HEK293 (cell line): ENCODE measurements at regions not wholly inside any gene's neighbourhood (a gene's known extent, or its start where the extent isn't known, plus 50 kb on each side); places are given as distances from the start of the nearest gene placed in this dataset.

Experiments
- CTCF ChIA-PET: fragments of 350-600 bp; formaldehyde crosslinking; extraction: SDS; loops from one replicate; lab custom pipeline; 2021; ENCODE audit warnings: antibody characterized with exemption; lab: Yijun Ruan, JAX
- POLR2A ChIA-PET: fragments of 300-600 bp; formaldehyde crosslinking; extraction: SDS; loops from one replicate; lab custom pipeline; 2020; ENCODE audit warnings: antibody characterized with exemption, inconsistent platforms; lab: Yijun Ruan, JAX
- H3K27ac ChIP-seq: fragments of 200-500 bp; sonication (Bioruptor generic); 2 replicates; pipeline ENCODE4 v1.5.1; 2014; ENCODE audit warnings: low read depth, low read length, control low read depth, inconsistent platforms; ENCODE audit errors: extremely low read depth
- H3K36me3 ChIP-seq, 2 experiments: fragments of 200-500 bp in 1 of 2; sonication (Bioruptor generic) in 1 of 2; 1 replicate in 1 of 2; 2 replicates in 1 of 2; pipeline ENCODE4 v1.5.1; 2014 to 2017; ENCODE audit warnings: inconsistent platforms in 2 of 2, low read length in 2 of 2; ENCODE audit not compliant: control insufficient read depth in 2 of 2, insufficient read depth in 1 of 2
- H3K4me1 ChIP-seq: fragments of 200-500 bp; sonication (Bioruptor generic); 2 replicates; pipeline ENCODE4 v1.5.1; 2014; ENCODE audit warnings: mild to moderate bottlenecking, low read length, inconsistent platforms; ENCODE audit not compliant: control insufficient read depth, insufficient read depth
- H3K4me3 ChIP-seq: 2 replicates; pipeline ENCODE4 v1.5.1; 2011; ENCODE audit warnings: low read depth, mild to moderate bottlenecking, control low read depth, low read length, moderate library complexity
- H3K9me3 ChIP-seq: fragments of 200-500 bp; sonication (Bioruptor generic); 2 replicates; pipeline ENCODE4 v1.5.1; 2014; ENCODE audit warnings: low read depth, low read length, inconsistent platforms; ENCODE audit not compliant: control insufficient read depth, insufficient read depth
- ATF2 ChIP-seq: fragments of 450-650 bp; formaldehyde crosslinking; IDR thresholded peaks from 2 replicates; pipeline ENCODE4 v1.5.1; 2016; ENCODE audit warnings: missing biosample characterization, missing genetic modification characterization, low read depth
- HIC1 ChIP-seq: fragments of 450-650 bp; formaldehyde crosslinking; IDR thresholded peaks from 2 replicates; pipeline ENCODE4 v1.5.1; 2016; ENCODE audit warnings: missing biosample characterization, missing genetic modification characterization
- MZF1 ChIP-seq: fragments of 450-650 bp; formaldehyde crosslinking; IDR thresholded peaks from 2 replicates; pipeline ENCODE4 v1.5.1; 2017; ENCODE audit warnings: missing biosample characterization, missing genetic modification characterization, borderline replicate concordance
- SP2 ChIP-seq: fragments of 450-650 bp; formaldehyde crosslinking; IDR thresholded peaks from 2 replicates; pipeline ENCODE4 v1.5.1; 2016; ENCODE audit warnings: missing biosample characterization, missing genetic modification characterization
- TRIM28 ChIP-seq: IDR thresholded peaks from 2 replicates; pipeline ENCODE4 v1.6.1; 2011; ENCODE audit warnings: low read length, control low read depth, borderline replicate concordance
- ZEB2 ChIP-seq: fragments of 450-650 bp; formaldehyde crosslinking; IDR thresholded peaks from 2 replicates; pipeline ENCODE4 v1.5.1; 2016; ENCODE audit warnings: missing biosample characterization, missing genetic modification characterization
- ZNF169 ChIP-seq: fragments of 450-650 bp; formaldehyde crosslinking; IDR thresholded peaks from 2 replicates; pipeline ENCODE4 v1.5.1; 2016; ENCODE audit warnings: missing biosample characterization, missing genetic modification characterization
- ZNF184 ChIP-seq: fragments of 450-650 bp; IDR thresholded peaks from 2 replicates; pipeline ENCODE4 v1.5.1; 2018; ENCODE audit warnings: missing biosample characterization, mild to moderate bottlenecking, missing genetic modification characterization
- ZNF19 ChIP-seq: fragments of 450-650 bp; formaldehyde crosslinking; IDR thresholded peaks from 2 replicates; pipeline ENCODE4; 2016; ENCODE audit warnings: missing biosample characterization, missing genetic modification characterization, low read depth
- ZNF394 ChIP-seq: fragments of 450-650 bp; formaldehyde crosslinking; IDR thresholded peaks from 2 replicates; pipeline ENCODE4 v1.5.1; 2016; ENCODE audit warnings: missing biosample characterization, missing genetic modification characterization, mild to moderate bottlenecking, moderate library complexity, borderline replicate concordance
- ZNF513 ChIP-seq: fragments of 450-650 bp; IDR thresholded peaks from 2 replicates; pipeline ENCODE4 v1.5.1; 2018; ENCODE audit warnings: missing biosample characterization, missing genetic modification characterization
- ZNF548 ChIP-seq: fragments of 450-650 bp; formaldehyde crosslinking; IDR thresholded peaks from 2 replicates; pipeline ENCODE4 v1.5.1; 2016; ENCODE audit warnings: missing biosample characterization, missing genetic modification characterization
- ZNF626 ChIP-seq: fragments of 450-650 bp; sonication (Bioruptor Pico); formaldehyde crosslinking; IDR thresholded peaks from 2 replicates; pipeline ENCODE4 v1.5.1; 2018; ENCODE audit warnings: missing biosample characterization, missing genetic modification characterization, inconsistent platforms
- ZNF837 ChIP-seq: fragments of 450-650 bp; formaldehyde crosslinking; IDR thresholded peaks from 2 replicates; pipeline ENCODE4 v1.5.1; 2016; ENCODE audit warnings: missing biosample characterization, missing genetic modification characterization

GRCh38 chr4:135515295-135515694, 1313.7 kb upstream of the PABPC4L start:
- ChIA-PET CTCF (interaction anchor here (0.6 kb wide), 1 partner anchor 1865 kb away, joined by 6 read pairs; no protein-coding TSS in a partner anchor), POLR2A (no interaction called here)
- Histone ChIP-seq H3K9me3 (no peaks in the 10 kb centered on the region), H3K27ac (no peak overlapping the region), H3K4me3 (no peak overlapping the region), H3K4me1 (no peaks in the 10 kb centered on the region), H3K36me3 (no peaks in the 10 kb centered on the region)
- TF ChIP-seq ZNF548 (tag by site-specific recombination) (no peak), ZNF626 (no peak)
- TF ChIP-seq, all 188 proteins: peak for 0

- CTCF ChIA-PET: no interaction called here
- no peaks in the 10 kb centered on the region for H3K36me3 ChIP-seq
- POLR2A ChIA-PET: no interaction called here
Observed at GRCh38 chr4:135510582-135510981, 1309.0 kb upstream of the PABPC4L start.

GRCh38 chr4:135508006-135508714, 1306.6 kb upstream of the PABPC4L start:
- Histone ChIP-seq H3K9me3 (no peaks in the 10 kb centered on the region), H3K27ac (no peak overlapping the region), H3K36me3 (no peaks in the 10 kb centered on the region), H3K4me1 (no peaks in the 10 kb centered on the region), H3K4me3 (no peak overlapping the region)
- POLR2A ChIA-PET: no interaction called here
- CTCF ChIA-PET: no interaction called here
- no peak for TF ChIP-seq MZF1 (tag by site-specific recombination)
- 0 out of 2 replicates have a peak, but pooled peaks have one; percentile 16 for TF ChIP-seq ATF2 (tag by site-specific recombination)

More at GRCh38 chr4:135510582-135510981, 1309.0 kb upstream of the PABPC4L start:
- H3K4me1 ChIP-seq: no peaks in the 10 kb centered on the region
- no peaks in the 10 kb centered on the region for H3K9me3 ChIP-seq
- no peak overlapping the region for H3K4me3 ChIP-seq
- TF ChIP-seq HIC1 (tag by site-specific recombination) (no peak), SP2 (tag by site-specific recombination) (no peak), ZEB2 (tag by site-specific recombination) (no peak), ZNF394 (tag by site-specific recombination) (no peak), ZNF837 (tag by site-specific recombination) (no peak), TRIM28 (no peak), ZNF513 (tag by site-specific recombination) (no peak), ZNF19 (no peak), ZNF184 (tag by site-specific recombination) (no peak), ZNF169 (no peak)
- TF ChIP-seq, all 188 proteins: peak for 0
- no peak overlapping the region for H3K27ac ChIP-seq
